ENCODE measurements at regions not wholly inside any gene's neighbourhood (a gene's known extent, or its start where the extent isn't known, plus 50 kb on each side); places are given as distances from the start of the nearest gene placed in this dataset.

GRCh38 chr11:16685914-16686313, 52.5 kb upstream of the C11orf58 start:
- no peak for DNase-seq

GRCh38 chr11:16678466-16679116, 59.9 kb upstream of the C11orf58 start:
- no peak for DNase-seq

- DNase-seq, result no peak
Observed at GRCh38 chr11:16669799-16670415, 68.5 kb upstream of the C11orf58 start.

GRCh38 chr11:16632295-16633200, 105.9 kb upstream of the C11orf58 start:
- DNase-seq, result no peak

GRCh38 chr11:16630651-16631050, 107.8 kb upstream of the C11orf58 start:
- DNase-seq, result no peak

GRCh38 chr11:16618431-16618830, 120.0 kb upstream of the C11orf58 start:
- no peak for DNase-seq

GRCh38 chr11:16615480-16615879, 123.0 kb upstream of the C11orf58 start:
- DNase-seq, result no peak

GRCh38 chr11:16613512-16614381, 124.7 kb upstream of the C11orf58 start:
- peak; percentile 49 for DNase-seq

GRCh38 chr11:16613262-16613511, 125.3 kb upstream of the C11orf58 start:
- no peak for DNase-seq

- DNase-seq, result no peak
Observed at GRCh38 chr11:16612566-16613261, 125.7 kb upstream of the C11orf58 start.

GRCh38 chr11:16611926-16612565, 126.4 kb upstream of the C11orf58 start:
- DNase-seq, result no peak

GRCh38 chr11:16611401-16611921, 127.0 kb upstream of the C11orf58 start:
- no peak for DNase-seq

GRCh38 chr11:16610738-16611388, 127.6 kb upstream of the C11orf58 start:
- no peak for DNase-seq

GRCh38 chr11:16610213-16610737, 128.2 kb upstream of the C11orf58 start:
- DNase-seq, result no peak

- no peak for DNase-seq
Observed at GRCh38 chr11:16609769-16610168, 128.7 kb upstream of the C11orf58 start.

- DNase-seq, result no peak
Observed at GRCh38 chr11:16607675-16608644, 130.5 kb upstream of the C11orf58 start.

GRCh38 chr11:16606784-16607674, 131.4 kb upstream of the C11orf58 start:
- DNase-seq, result no peak

All from CD4-positive, alpha-beta T cell treated with Interleukin-12 subunit alpha and Interleukin-12 subunit beta, for 1 hour (primary cell).